HCT116 (cell line): ENCODE measurements at regions not wholly inside any gene's neighbourhood (a gene's known extent, or its start where the extent isn't known, plus 50 kb on each side); places are given as distances from the start of the nearest gene placed in this dataset.

Experiments used
- ATAC-seq: fragments of 200-7000 bp; cut with Tn5 transposase; 2 replicates; pipeline ENCODE4 v1.9.1; 2020; ENCODE audit warnings: mild to moderate bottlenecking, moderate library complexity
- BruUV-seq: library from RNA; stranded (reverse); fragments of 400-500 nt; replicated peaks from 2 replicates; lab custom pipeline; 2021; lab: Mats Ljungman, UMichigan
- CTCF ChIA-PET: fragments of 300-600 bp; sonication (Branson Sonifier 250); formaldehyde crosslinking; loops from one replicate; lab custom pipeline; 2021; ENCODE audit warnings: antibody characterized with exemption; lab: Charles Lee
- POLR2A ChIA-PET: fragments of 300-600, 350-600 bp; sonication (Branson Sonifier 250); formaldehyde crosslinking; loops from one replicate; lab custom pipeline; 2021; ENCODE audit warnings: antibody characterized with exemption; lab: Charles Lee
- RAD21 ChIA-PET, 2 experiments: fragments of 300-600 bp; sonication (Branson Sonifier 250); formaldehyde crosslinking; loops; one replicate each; lab custom pipeline; 2023; ENCODE audit warnings: low total read pairs in 2 of 2; ENCODE audit not compliant: uncharacterized antibody in 2 of 2, unreplicated experiment in 2 of 2, low non-redundant PET in 1 of 2; lab: Charles Lee
- DNase-seq: peaks from one replicate; pipeline ENCODE4 v3.0.0-alpha.2; 2010; ENCODE audit warnings: low read depth, low spot score
- H2AFZ ChIP-seq: fragments of 200-600 bp; shearing (Covaris generic), sonication (generic); 2 replicates; pipeline ENCODE4 v1.6.1; 2017; ENCODE audit warnings: low read depth, mixed run types, mixed read lengths, antibody characterized with exemption, low read length; ENCODE audit not compliant: poor library complexity, severe bottlenecking
- H3K27ac ChIP-seq: 2 replicates; pipeline ENCODE4 v1.5.1; 2012; ENCODE audit warnings: low read depth, low read length
- H3K27me3 ChIP-seq: fragments of 200-600 bp; sonication (generic); 2 replicates; pipeline ENCODE4 v1.6.1; 2016; ENCODE audit warnings: mixed run types, low read length, mixed read lengths; ENCODE audit not compliant: insufficient read depth
- H3K36me3 ChIP-seq, 2 experiments: fragments of 200-500 bp in 1 of 2; fragments of 200-600 bp in 1 of 2; sonication (Bioruptor generic) in 1 of 2; sonication (generic) in 1 of 2; 2 replicates each; pipeline versions ENCODE4 v1.5.1 to v1.6.1; 2014 to 2016; ENCODE audit warnings: low read length in 2 of 2, inconsistent platforms in 1 of 2, mixed read lengths in 1 of 2, mixed run types in 1 of 2; ENCODE audit not compliant: insufficient read depth in 2 of 2, control insufficient read depth in 1 of 2
- H3K4me1 ChIP-seq, 2 experiments: fragments of 200-600 bp in 1 of 2; sonication (generic) in 1 of 2; 2 replicates each; pipeline versions ENCODE4 v1.5.1 to v1.6.1; 2012 to 2017; ENCODE audit warnings: low read length in 2 of 2, inconsistent platforms in 1 of 2, mild to moderate bottlenecking in 1 of 2, mixed read lengths in 1 of 2, mixed run types in 1 of 2, moderate library complexity in 1 of 2; ENCODE audit not compliant: insufficient read depth in 2 of 2, control insufficient read depth in 1 of 2
- H3K4me2 ChIP-seq: fragments of 200-600 bp; sonication (generic); 2 replicates; pipeline ENCODE4 v1.6.1; 2017; ENCODE audit warnings: mixed run types, low read length, mixed read lengths
- H3K4me3 ChIP-seq, 2 experiments: fragments of 200-600 bp in 1 of 2; sonication (generic) in 1 of 2; replicated peaks in 1 of 2; 2 replicates each; pipeline ENCODE4 v1.5.1; 2011 to 2016; ENCODE audit warnings: low read length in 2 of 2, control low read depth in 1 of 2, low read depth in 1 of 2, mild to moderate bottlenecking in 1 of 2, mixed read lengths in 1 of 2, mixed run types in 1 of 2
- H3K79me2 ChIP-seq: fragments of 200-600 bp; sonication (generic); 2 replicates; pipeline ENCODE4 v1.6.1; 2017; ENCODE audit warnings: mild to moderate bottlenecking, mixed run types, low read length, moderate library complexity, mixed read lengths; ENCODE audit not compliant: insufficient read depth
- H3K9ac ChIP-seq: fragments of 200-600 bp; sonication (generic); 2 replicates; pipeline ENCODE4 v1.6.1; 2016; ENCODE audit warnings: low read length, mixed read lengths
- H3K9me2 ChIP-seq: fragments of 200-600 bp; sonication (generic), shearing (Covaris generic); 2 replicates; pipeline ENCODE4 v1.6.1; 2017; ENCODE audit warnings: mixed run types, mild to moderate bottlenecking, moderate library complexity; ENCODE audit not compliant: insufficient read depth
- H3K9me3 ChIP-seq, 2 experiments: fragments of 200-500 bp in 1 of 2; fragments of 200-600 bp in 1 of 2; sonication (Bioruptor generic) in 1 of 2; sonication (generic) in 1 of 2; 2 replicates each; pipeline ENCODE4 v1.6.1; 2014 to 2017; ENCODE audit warnings: low read length in 2 of 2, mixed read lengths in 2 of 2, inconsistent platforms in 1 of 2, low read depth in 1 of 2, mild to moderate bottlenecking in 1 of 2, mixed run types in 1 of 2, moderate library complexity in 1 of 2; ENCODE audit not compliant: control insufficient read depth in 1 of 2, insufficient read depth in 1 of 2
- H4K20me1 ChIP-seq: fragments of 200-600 bp; sonication (generic), shearing (Covaris generic); 2 replicates; pipeline ENCODE4 v1.6.1; 2017; ENCODE audit warnings: mixed run types, mild to moderate bottlenecking, moderate library complexity; ENCODE audit not compliant: insufficient read depth
- ATF3 ChIP-seq: IDR thresholded peaks from 2 replicates; pipeline ENCODE4 v1.6.1; 2012
- CEBPB ChIP-seq: IDR thresholded peaks from 2 replicates; pipeline ENCODE4 v1.6.1; 2012; ENCODE audit warnings: low read depth
- EGR1 ChIP-seq: IDR thresholded peaks from 2 replicates; pipeline ENCODE4 v1.6.1; 2012; ENCODE audit warnings: low read depth
- ELF1 ChIP-seq: IDR thresholded peaks from 2 replicates; pipeline ENCODE4 v1.6.1; 2012; ENCODE audit warnings: low read depth, borderline replicate concordance
- EZH2 ChIP-seq: fragments of 200-600 bp; sonication (generic); IDR thresholded peaks from 2 replicates; pipeline ENCODE4 v1.6.1; 2017; ENCODE audit warnings: antibody characterized with exemption, mixed run types
- EZH2phosphoT487 ChIP-seq: fragments of 200-600 bp; IDR thresholded peaks from 2 replicates; pipeline ENCODE4 v1.6.1; 2018; ENCODE audit warnings: antibody characterized with exemption, borderline replicate concordance
- MAX ChIP-seq: IDR thresholded peaks from 2 replicates; pipeline ENCODE4 v1.6.1; 2012
- POLR2A ChIP-seq: IDR thresholded peaks from 2 replicates; pipeline ENCODE4 v1.7.0; 2011; ENCODE audit warnings: borderline replicate concordance; ENCODE audit not compliant: insufficient read depth, insufficient read length; ENCODE audit errors: extremely low read depth
- POLR2AphosphoS5 ChIP-seq: IDR thresholded peaks from 2 replicates; pipeline ENCODE4 v1.6.1; 2011; ENCODE audit warnings: mild to moderate bottlenecking, low read depth, low read length, moderate library complexity
- REST ChIP-seq: IDR thresholded peaks from 2 replicates; pipeline ENCODE4 v1.6.1; 2012; ENCODE audit warnings: low read depth
- SIN3A ChIP-seq: IDR thresholded peaks from 2 replicates; pipeline ENCODE4 v1.6.1; 2012; ENCODE audit warnings: low read depth
- SP1 ChIP-seq: IDR thresholded peaks from 2 replicates; pipeline ENCODE4 v1.6.1; 2012; ENCODE audit warnings: low read depth
- TCF7L2 ChIP-seq: IDR thresholded peaks from 2 replicates; pipeline ENCODE4 v1.7.0; 2011; ENCODE audit warnings: borderline replicate concordance, inconsistent platforms; ENCODE audit not compliant: insufficient read depth, insufficient read length; ENCODE audit errors: extremely low read depth
- ZFX ChIP-seq: fragments of 450-650 bp; IDR thresholded peaks from 2 replicates; pipeline ENCODE4 v1.6.1; 2017
- ZNF274 ChIP-seq: fragments of 200-500 bp; sonication (Bioruptor generic); IDR thresholded peaks from 2 replicates; pipeline ENCODE4 v1.6.1; 2014; ENCODE audit warnings: mild to moderate bottlenecking, low read depth, low read length, inconsistent platforms
- intact Hi-C: fragments of 100-400 bp; cut with micrococcal nuclease; formaldehyde crosslinking; loops from 2 replicates; pipeline ENCODE4 v1.10.0; 2022

- H4K20me1 ChIP-seq, result no peaks in the 10 kb centered on the region
- no peak overlapping the region for H2AFZ ChIP-seq
- BruUV-seq, result no TSS peak
- H3K27me3 ChIP-seq, result no peaks in the 10 kb centered on the region
- peaks cover 0 to 20% of the 10 kb centered on the region in 2 experiments; a peak in 2 of 4 replicates for H3K9me3 ChIP-seq
- no peak overlapping the region for H3K4me3 ChIP-seq
- no peaks in the 10 kb centered on the region for H3K4me1 ChIP-seq
- ChIA-PET RAD21 (no interaction called here), POLR2A (no interaction called here)
- H3K9ac ChIP-seq, result no peak overlapping the region
- intact Hi-C loops, result no loop called here
- ATAC-seq, result no peak
- H3K9me2 ChIP-seq, result no peaks in the 10 kb centered on the region
- TF ChIP-seq EZH2 (no peak), TCF7L2 (no peak), POLR2A (no peak), POLR2AphosphoS5 (no peak), MAX (no peak), ATF3 (no peak), EGR1 (no peak), EZH2phosphoT487 (no peak), SIN3A (no peak), ELF1 (no peak), REST (no peak), ZFX (no peak), ZNF274 (no peak), SP1 (no peak), CEBPB (no peak)
- TF ChIP-seq, all 23 proteins: peak for 0
- CTCF ChIA-PET, result no interaction called here
- DNase-seq, result no peak
- H3K79me2 ChIP-seq, result no peaks in the 10 kb centered on the region
- H3K36me3 ChIP-seq, result no peaks in the 10 kb centered on the region
- no peak overlapping the region for H3K27ac ChIP-seq
- no peak overlapping the region for H3K4me2 ChIP-seq
Observed at GRCh38 chr19:24004166-24004565, 82.8 kb upstream of the ZNF254 start.
